DOHH2 (cell line): ENCODE measurements at regions not wholly inside any gene's neighbourhood (a gene's known extent, or its start where the extent isn't known, plus 50 kb on each side); places are given as distances from the start of the nearest gene placed in this dataset.

ENCODE experiments used
- H3F3A ChIP-seq: fragments of 200-600 bp; sonication (generic), shearing (Covaris generic); 2 replicates; pipeline ENCODE4 v1.6.0; 2016; ENCODE audit warnings: antibody characterized with exemption, mild to moderate bottlenecking; ENCODE audit not compliant: control insufficient read depth, insufficient read depth
- H3K27ac ChIP-seq: fragments of 200-600 bp; sonication (generic); 2 replicates; pipeline ENCODE4 v1.5.1; 2014; ENCODE audit warnings: low read depth, mild to moderate bottlenecking, low read length, moderate library complexity
- H3K27me3 ChIP-seq: fragments of 200-600 bp; sonication (generic); 2 replicates; pipeline ENCODE4 v1.6.1; 2014; ENCODE audit warnings: mild to moderate bottlenecking, low read length, mixed read lengths; ENCODE audit not compliant: control insufficient read depth
- H3K36me3 ChIP-seq: fragments of 200-600 bp; sonication (generic); 2 replicates; pipeline ENCODE4 v1.6.1; 2014; ENCODE audit warnings: mild to moderate bottlenecking, low read length, moderate library complexity, mixed read lengths; ENCODE audit not compliant: control insufficient read depth
- H3K4me1 ChIP-seq: fragments of 200-600 bp; sonication (generic); 2 replicates; pipeline ENCODE4 v1.6.1; 2014; ENCODE audit warnings: mild to moderate bottlenecking, low read length, mixed read lengths; ENCODE audit not compliant: control insufficient read depth
- H3K4me2 ChIP-seq: fragments of 200-600 bp; sonication (generic); 2 replicates; pipeline ENCODE4 v1.6.0; 2014; ENCODE audit warnings: mild to moderate bottlenecking, low read length, moderate library complexity
- H3K4me3 ChIP-seq: fragments of 200-600 bp; sonication (generic); 2 replicates; pipeline ENCODE4 v1.5.1; 2014; ENCODE audit warnings: mild to moderate bottlenecking, low read length, mixed read lengths
- H3K79me2 ChIP-seq: fragments of 200-600 bp; sonication (generic); 2 replicates; pipeline ENCODE4 v1.6.1; 2014; ENCODE audit warnings: mild to moderate bottlenecking, low read length, mixed read lengths; ENCODE audit not compliant: control insufficient read depth
- H3K9me2 ChIP-seq: fragments of 200-600 bp; sonication (generic); replicated peaks from 2 replicates; pipeline ENCODE4 v1.6.1; 2014; ENCODE audit warnings: mild to moderate bottlenecking, low read length, mixed read lengths; ENCODE audit not compliant: control insufficient read depth
- H3K9me3 ChIP-seq: fragments of 200-600 bp; sonication (generic); 2 replicates; pipeline ENCODE4 v1.6.1; 2014; ENCODE audit warnings: antibody characterized with exemption, low read length, mixed read lengths; ENCODE audit not compliant: control insufficient read depth, insufficient read depth
- H4K20me1 ChIP-seq: fragments of 200-600 bp; sonication (generic); 2 replicates; pipeline ENCODE4 v1.6.0; 2014; ENCODE audit warnings: low read depth, mild to moderate bottlenecking, antibody characterized with exemption, low read length, moderate library complexity; ENCODE audit not compliant: control insufficient read depth, insufficient read depth
- CTCF ChIP-seq: fragments of 200-600 bp; sonication (generic); IDR thresholded peaks from one replicate; pipeline ENCODE4 v1.5.1; 2014; ENCODE audit warnings: antibody characterized with exemption, mild to moderate bottlenecking, low read depth, low read length; ENCODE audit not compliant: poor library complexity, severe bottlenecking
- EZH2phosphoT487 ChIP-seq: fragments of 200-600 bp; sonication (generic); IDR thresholded peaks from 2 replicates; pipeline ENCODE4 v1.6.1; 2017; ENCODE audit warnings: borderline replicate concordance, mild to moderate bottlenecking, antibody characterized with exemption, low read length, moderate library complexity, mixed read lengths

DNA sequence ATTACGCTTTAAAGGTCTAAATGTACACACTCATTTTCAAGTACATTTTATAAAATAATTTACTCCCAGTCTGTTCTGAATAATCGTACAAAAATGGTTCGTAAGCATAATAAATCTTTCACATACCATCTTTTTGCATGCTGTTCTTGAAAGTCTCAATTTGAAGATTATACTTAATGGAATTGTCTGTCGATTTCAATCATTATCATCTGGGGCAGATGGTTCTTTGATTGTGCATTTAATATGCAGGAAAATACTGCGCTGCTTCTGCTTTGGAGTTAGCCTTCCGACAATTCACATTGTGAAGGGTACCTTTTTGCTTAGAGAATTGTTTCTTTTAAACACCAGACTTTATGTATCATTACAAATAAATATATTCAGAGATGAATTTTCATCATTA is 262.8 kb downstream of the ABCC12 start:
- no peaks in the 10 kb centered on the region for H4K20me1 ChIP-seq
- TF ChIP-seq EZH2phosphoT487 = no peak
- no peak for TF ChIP-seq CTCF
- no peaks in the 10 kb centered on the region for H3K36me3 ChIP-seq
- no peaks in the 10 kb centered on the region for H3K9me2 ChIP-seq
- H3K27me3 ChIP-seq = peaks cover 20% of the 10 kb centered on the region
- H3K79me2 ChIP-seq = no peaks in the 10 kb centered on the region
- no peaks in the 10 kb centered on the region for H3F3A ChIP-seq
- H3K4me1 ChIP-seq = no peaks in the 10 kb centered on the region
- no peak overlapping the region for H3K27ac ChIP-seq
- no peaks in the 10 kb centered on the region for H3K9me3 ChIP-seq
- H3K4me2 ChIP-seq = no peak overlapping the region
- no peak overlapping the region for H3K4me3 ChIP-seq

DNA sequence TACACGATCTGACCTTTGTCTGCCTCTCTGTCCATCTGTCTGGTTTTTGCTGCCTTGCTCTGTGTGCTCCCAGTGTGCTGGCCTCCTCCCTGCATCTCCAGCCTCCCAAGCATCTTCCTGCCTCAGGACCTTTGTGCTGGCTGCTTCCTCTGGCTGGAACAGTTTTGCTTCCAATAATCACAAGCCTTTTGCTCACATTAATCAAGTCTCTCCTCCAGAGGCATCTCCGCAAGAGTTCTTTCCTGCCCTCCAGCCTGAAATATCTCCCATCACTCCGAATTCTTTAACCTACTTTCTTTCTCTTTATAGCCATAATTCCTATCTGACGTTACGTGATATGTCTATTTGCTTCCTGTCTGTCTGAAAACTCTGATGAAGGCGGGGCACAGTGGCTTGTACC is 267.1 kb downstream of the ABCC12 start:
- Histone ChIP-seq H3K36me3 (no peaks in the 10 kb centered on the region), H3K27ac (no peak overlapping the region), H3K4me2 (no peak overlapping the region), H3K4me3 (no peak overlapping the region), H3F3A (no peaks in the 10 kb centered on the region), H3K79me2 (no peaks in the 10 kb centered on the region), H3K27me3 (peaks cover 24% of the 10 kb centered on the region), H4K20me1 (no peaks in the 10 kb centered on the region), H3K9me2 (no peaks in the 10 kb centered on the region), H3K4me1 (no peaks in the 10 kb centered on the region), H3K9me3 (no peaks in the 10 kb centered on the region)
- TF ChIP-seq EZH2phosphoT487 (no peak), CTCF (no peak)

DNA sequence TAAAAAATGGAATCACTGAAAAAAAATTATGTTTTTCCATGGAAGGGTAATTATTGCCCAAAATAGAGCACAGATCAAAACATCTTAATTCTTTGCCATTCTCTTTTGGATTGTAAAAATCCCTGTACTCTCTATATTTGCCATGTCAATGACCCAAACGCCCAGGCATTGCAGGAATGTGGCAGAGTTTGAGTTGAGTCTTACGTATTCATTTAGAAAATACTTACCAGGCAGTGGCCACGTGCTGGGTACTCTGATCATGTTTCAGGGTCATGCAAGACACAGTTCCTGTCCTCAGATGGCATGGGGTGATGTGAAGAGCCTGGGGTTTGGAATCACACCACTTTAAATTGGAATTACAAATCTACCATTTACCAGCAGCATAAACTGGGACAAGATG is 267.7 kb downstream of the ABCC12 start:
- no peaks in the 10 kb centered on the region for H3K36me3 ChIP-seq

More for the DNA sequence above, 267.7 kb downstream of the ABCC12 start:
- Histone ChIP-seq H3K4me2 (no peak overlapping the region), H3K27me3 (peaks cover 24% of the 10 kb centered on the region), H3K27ac (no peak overlapping the region), H3K79me2 (no peaks in the 10 kb centered on the region), H3K9me3 (no peaks in the 10 kb centered on the region), H4K20me1 (no peaks in the 10 kb centered on the region), H3K4me3 (no peak overlapping the region), H3K9me2 (no peaks in the 10 kb centered on the region), H3F3A (no peaks in the 10 kb centered on the region), H3K4me1 (no peaks in the 10 kb centered on the region)
- no peak for TF ChIP-seq CTCF
- TF ChIP-seq EZH2phosphoT487 = no peak
